H9 (cell line): ENCODE measurements at regions not wholly inside any gene's neighbourhood (a gene's known extent, or its start where the extent isn't known, plus 50 kb on each side); places are given as distances from the start of the nearest gene placed in this dataset.

Experiments
- DNase-seq: peaks from one replicate; pipeline ENCODE4 v3.0.0-alpha.2; 2017
- H2AFZ ChIP-seq: one replicate; pipeline ENCODE4 v1.6.1; 2013; ENCODE audit warnings: mild to moderate bottlenecking, low read length, control low read depth, moderate library complexity
- H2AK5ac ChIP-seq: 2 replicates; pipeline ENCODE4 v1.6.1; 2013; ENCODE audit warnings: low read length, control low read depth, mixed read lengths; ENCODE audit not compliant: insufficient read length
- H2BK120ac ChIP-seq: one replicate; pipeline ENCODE4 v1.6.1; 2013; ENCODE audit warnings: low read depth, mild to moderate bottlenecking, low read length, control low read depth, inconsistent platforms; ENCODE audit not compliant: poor library complexity, severe bottlenecking
- H2BK12ac ChIP-seq: 2 replicates; pipeline ENCODE4 v1.6.1; 2013; ENCODE audit warnings: low read length, control low read depth, mixed read lengths, low read depth; ENCODE audit not compliant: insufficient read length
- H2BK15ac ChIP-seq: 2 replicates; pipeline ENCODE4 v1.6.1; 2013; ENCODE audit warnings: low read depth, low read length, control low read depth
- H2BK20ac ChIP-seq: one replicate; pipeline ENCODE4 v1.6.1; 2013; ENCODE audit warnings: low read depth, mild to moderate bottlenecking, low read length, control low read depth, inconsistent platforms; ENCODE audit not compliant: poor library complexity, severe bottlenecking
- H2BK5ac ChIP-seq: 2 replicates; pipeline ENCODE4 v1.6.1; 2013; ENCODE audit warnings: low read length, control low read depth, mixed read lengths; ENCODE audit not compliant: insufficient read length
- H3K14ac ChIP-seq: 2 replicates; pipeline ENCODE4 v1.6.1; 2013; ENCODE audit warnings: low read length, control low read depth; ENCODE audit not compliant: insufficient read depth
- H3K18ac ChIP-seq: 2 replicates; pipeline ENCODE4 v1.6.1; 2013; ENCODE audit warnings: low read depth, mild to moderate bottlenecking, mixed read lengths, low read length, control low read depth; ENCODE audit not compliant: insufficient read length
- H3K23ac ChIP-seq: 2 replicates; pipeline ENCODE4 v1.6.1; 2013; ENCODE audit warnings: low read length, control low read depth, mixed read lengths, low read depth; ENCODE audit not compliant: insufficient read length
- H3K23me2 ChIP-seq: 2 replicates; pipeline ENCODE4 v1.6.1; 2013; ENCODE audit warnings: low read depth, mild to moderate bottlenecking, mixed read lengths, low read length, control low read depth; ENCODE audit not compliant: insufficient read length, poor library complexity, severe bottlenecking
- H3K27ac ChIP-seq: 2 replicates; pipeline ENCODE4 v1.5.1; 2013; ENCODE audit warnings: low read length, control low read depth, mixed read lengths, low read depth; ENCODE audit not compliant: insufficient read length
- H3K27me3 ChIP-seq: 2 replicates; pipeline ENCODE4 v1.6.1; 2013; ENCODE audit warnings: low read length, control low read depth, inconsistent platforms; ENCODE audit not compliant: insufficient read depth
- H3K4ac ChIP-seq: 2 replicates; pipeline ENCODE4 v1.6.1; 2013; ENCODE audit warnings: low read depth, mild to moderate bottlenecking, control low read depth, inconsistent platforms, low read length, moderate library complexity
- H3K4me1 ChIP-seq: 2 replicates; pipeline ENCODE4 v1.6.1; 2013; ENCODE audit warnings: low read length, control low read depth, inconsistent platforms; ENCODE audit not compliant: insufficient read depth
- H3K4me2 ChIP-seq: 2 replicates; pipeline ENCODE4 v1.6.1; 2013; ENCODE audit warnings: low read length, control low read depth, mixed read lengths; ENCODE audit not compliant: insufficient read length, insufficient read depth
- H3K56ac ChIP-seq: 2 replicates; pipeline ENCODE4 v1.6.1; 2013; ENCODE audit warnings: low read depth, mild to moderate bottlenecking, mixed read lengths, low read length, control low read depth; ENCODE audit not compliant: insufficient read length
- H3K79me1 ChIP-seq: 2 replicates; pipeline ENCODE4 v1.6.1; 2013; ENCODE audit warnings: low read depth, mild to moderate bottlenecking, moderate library complexity, low read length, control low read depth, inconsistent platforms; ENCODE audit not compliant: insufficient read depth, poor library complexity, severe bottlenecking
- H3K79me2 ChIP-seq: 2 replicates; pipeline ENCODE4 v1.6.1; 2013; ENCODE audit warnings: low read length, control low read depth, inconsistent platforms; ENCODE audit not compliant: insufficient read depth
- H3K9ac ChIP-seq: 2 replicates; pipeline ENCODE4 v1.6.1; 2013; ENCODE audit warnings: low read length, control low read depth, mixed read lengths; ENCODE audit not compliant: insufficient read length; ENCODE audit errors: extremely low read depth
- H3K9me3 ChIP-seq: one replicate; pipeline ENCODE4 v1.6.1; 2013; ENCODE audit warnings: low read depth, low read length, inconsistent platforms; ENCODE audit not compliant: control insufficient read depth
- H3T11ph ChIP-seq: one replicate; pipeline ENCODE4 v1.6.1; 2013; ENCODE audit warnings: mild to moderate bottlenecking, low read length, control low read depth, inconsistent platforms
- H4K20me1 ChIP-seq: one replicate; pipeline ENCODE4 v1.6.1; 2013; ENCODE audit not compliant: control insufficient read depth, insufficient read length, insufficient read depth
- H4K5ac ChIP-seq: 2 replicates; pipeline ENCODE4 v1.6.1; 2013; ENCODE audit warnings: low read depth, mild to moderate bottlenecking, mixed read lengths, low read length, control low read depth; ENCODE audit not compliant: insufficient read length
- H4K8ac ChIP-seq: replicated peaks from 2 replicates; pipeline ENCODE4 v1.6.1; 2013; ENCODE audit warnings: low read length, control low read depth, mixed read lengths, low read depth; ENCODE audit not compliant: insufficient read length
- H4K91ac ChIP-seq: 2 replicates; pipeline ENCODE4 v1.6.1; 2013; ENCODE audit warnings: low read depth, mild to moderate bottlenecking, moderate library complexity, mixed read lengths, low read length, control low read depth; ENCODE audit not compliant: insufficient read length
- H3K27ac Mint-ChIP-seq, 3 experiments: 2 replicates in 2 of 3; 3 replicates in 1 of 3; pipeline ENCODE4 v1.8.0; 2020 to 2021; ENCODE audit warnings: mixed read lengths in 3 of 3, mild to moderate bottlenecking in 1 of 3, moderate library complexity in 1 of 3
- H3K27me3 Mint-ChIP-seq: 2 replicates; pipeline ENCODE4 v1.8.0; 2021; ENCODE audit warnings: low read depth, mild to moderate bottlenecking, moderate library complexity, mixed read lengths
- H3K36me3 Mint-ChIP-seq, 3 experiments: 2 replicates in 2 of 3; 3 replicates in 1 of 3; pipeline ENCODE4 v1.8.0; 2020 to 2021; ENCODE audit warnings: low read depth in 3 of 3, mixed read lengths in 3 of 3; ENCODE audit not compliant: insufficient read depth in 1 of 3
- H3K4me1 Mint-ChIP-seq, 2 experiments: 2 replicates each; pipeline ENCODE4 v1.8.0; 2020; ENCODE audit warnings: mixed read lengths in 2 of 2
- H3K4me3 Mint-ChIP-seq, 2 experiments: 2 replicates in 1 of 2; 3 replicates in 1 of 2; pipeline ENCODE4 v1.8.0; 2020 to 2021; ENCODE audit warnings: mild to moderate bottlenecking in 2 of 2, mixed read lengths in 2 of 2, moderate library complexity in 1 of 2
- H3K9me3 Mint-ChIP-seq, 2 experiments: 2 replicates in 1 of 2; 3 replicates in 1 of 2; pipeline ENCODE4 v1.8.0; 2020; ENCODE audit warnings: mild to moderate bottlenecking in 2 of 2, mixed read lengths in 2 of 2, moderate library complexity in 1 of 2
- CTCF ChIP-seq: fragments of 200-600 bp; sonication (generic); conservative IDR thresholded peaks from 3 replicates; pipeline ENCODE4 v1.8.0; 2021; ENCODE audit warnings: antibody characterized with exemption, mild to moderate bottlenecking
- WGBS: extraction: QIAGEN DNeasy Blood & Tissue Kit; methylation state at CpG from one replicate; pipeline ENCODE4 v1.1.7; 2013; ENCODE audit warnings: missing lambda C conversion rate, low lambda C conversion rate, mixed read lengths; ENCODE audit not compliant: insufficient read length; ENCODE audit errors: extremely low coverage; 5-methylcytosine and 5-hydroxymethylcytosine counted together

GRCh38 chr6:137353346-137353745 is 134.2 kb upstream of the IFNGR1 start:
- H3K23me2 ChIP-seq: no peaks in the 10 kb centered on the region
- no peak for TF ChIP-seq CTCF
- no peak overlapping the region for H2BK120ac ChIP-seq
- H2AK5ac ChIP-seq: no peak overlapping the region
- H4K20me1 ChIP-seq: no peaks in the 10 kb centered on the region
- no peak overlapping the region for H2BK20ac ChIP-seq
- H4K91ac ChIP-seq: no peak overlapping the region
- H3K56ac ChIP-seq: no peak overlapping the region
- H3K27me3 ChIP-seq: no peaks in the 10 kb centered on the region
- H4K5ac ChIP-seq: no peak overlapping the region
- no peak overlapping the region for H3K4ac ChIP-seq
- H3K23ac ChIP-seq: no peak overlapping the region
- WGBS: no CpG with 5 or more reads among the region's 2 CpGs
- H2BK5ac ChIP-seq: no peak overlapping the region
- peaks cover 4 to 5% of the 10 kb centered on the region in 2 experiments; a peak in 3 of 4 replicates for H3K4me1 Mint-ChIP-seq
- H2BK12ac ChIP-seq: no peak overlapping the region
- no peak overlapping the region for H3K18ac ChIP-seq
- H2BK15ac ChIP-seq: no peak overlapping the region
- H3K4me2 ChIP-seq: no peak overlapping the region
- no peak overlapping the region for H3T11ph ChIP-seq
- H3K36me3 Mint-ChIP-seq: no peaks in the 10 kb centered on the region
- H3K27me3 Mint-ChIP-seq: no peaks in the 10 kb centered on the region; the same call in 1 of the 2 replicates
- H3K79me1 ChIP-seq: no peaks in the 10 kb centered on the region
- H3K27ac ChIP-seq: no peak overlapping the region
- no peak overlapping the region for H3K4me3 Mint-ChIP-seq
- H3K9me3 ChIP-seq: no peaks in the 10 kb centered on the region
- H3K4me1 ChIP-seq: no peaks in the 10 kb centered on the region
- no peak for DNase-seq
- no peak overlapping the region for H2AFZ ChIP-seq
- H3K14ac ChIP-seq: no peak overlapping the region
- H3K79me2 ChIP-seq: no peaks in the 10 kb centered on the region
- no peaks in the 10 kb centered on the region for H3K9me3 Mint-ChIP-seq
- no peak overlapping the region for H4K8ac ChIP-seq
- H3K27ac Mint-ChIP-seq: no peak overlapping the region
- H3K9ac ChIP-seq: no peak overlapping the region
